DMS 273 (cell line): ENCODE measurements at regions not wholly inside any gene's neighbourhood (a gene's known extent, or its start where the extent isn't known, plus 50 kb on each side); places are given as distances from the start of the nearest gene placed in this dataset.

Experiments
- DNase-seq: peaks from one replicate; lab custom pipeline; 2025; ENCODE audit not compliant: unreplicated experiment; lab: John Stamatoyannopoulos, UW

DNA sequence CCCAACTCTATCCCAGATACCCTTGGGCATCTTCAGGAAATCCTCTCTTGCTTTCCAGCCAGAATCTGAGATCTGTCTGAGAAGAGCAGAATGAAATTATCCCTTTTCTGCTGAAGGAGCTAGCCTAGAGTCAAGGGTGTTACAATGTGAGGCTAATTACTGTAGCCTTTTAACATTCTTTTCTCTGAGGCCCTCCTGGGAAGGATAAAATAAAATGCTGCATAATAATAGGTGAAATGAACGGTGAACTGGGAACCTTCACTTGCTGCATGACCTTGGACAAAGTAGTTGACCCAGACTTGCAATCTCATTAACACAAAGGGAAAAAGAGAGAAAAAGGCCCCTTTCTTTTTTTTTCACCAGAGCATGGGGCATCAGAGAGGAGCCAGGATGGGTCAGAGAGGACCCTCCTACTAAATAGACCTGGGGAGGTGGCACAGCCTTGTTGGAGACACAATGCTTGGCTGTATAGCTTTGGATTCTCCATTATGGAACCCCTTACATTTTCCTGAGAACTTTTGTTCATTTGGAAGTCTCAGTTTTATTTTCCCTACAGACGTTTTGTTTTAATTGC lies 137.0 kb upstream of the LIPC start:
- no peak for DNase-seq

DNA sequence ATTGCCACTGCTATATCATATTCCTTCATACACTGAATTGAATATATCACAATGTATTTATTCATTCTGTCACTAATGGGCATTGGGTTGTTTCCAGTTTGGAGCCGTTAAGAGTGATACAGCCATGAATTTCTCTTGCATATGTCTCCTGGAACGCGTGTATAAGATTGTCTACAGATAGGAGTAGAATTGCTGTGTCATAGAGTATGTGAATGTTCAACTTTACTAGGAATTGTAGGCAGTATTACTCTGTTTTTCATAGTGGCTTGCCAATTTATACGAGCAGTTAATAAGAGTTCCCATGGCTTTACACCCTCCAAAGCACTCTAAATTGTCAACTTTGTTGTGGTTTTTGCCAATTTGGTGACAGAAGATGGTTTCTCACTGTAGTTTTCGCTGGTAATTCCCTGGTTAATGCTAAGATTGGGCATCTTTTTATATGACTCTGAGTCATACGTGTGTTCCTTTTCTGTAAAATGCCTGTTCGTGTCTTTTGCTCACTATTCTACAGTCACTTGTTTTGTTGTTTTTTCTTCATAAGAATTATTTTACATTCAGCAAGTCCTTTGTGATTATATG lies 136.1 kb upstream of the LIPC start:
- DNase-seq: no peak

DNA sequence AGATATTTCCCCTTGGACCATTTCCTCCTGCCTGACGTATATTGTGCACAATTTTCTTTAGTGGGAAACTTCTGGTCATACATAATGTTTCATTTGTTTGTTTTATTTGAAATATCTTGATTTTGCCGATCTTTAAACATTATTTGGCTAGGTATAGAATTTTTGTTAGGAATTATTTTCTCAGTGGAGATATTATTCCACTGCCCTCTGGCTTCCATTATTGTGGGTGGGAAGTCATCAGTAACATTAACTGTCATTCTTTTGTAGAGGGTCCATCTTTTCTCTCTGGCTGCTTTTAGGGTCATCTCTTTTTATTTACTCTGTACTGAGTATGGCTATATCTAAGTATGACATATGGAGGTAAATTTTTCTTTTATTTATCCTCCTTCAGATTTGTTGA lies 135.5 kb upstream of the LIPC start:
- no peak for DNase-seq

DNA sequence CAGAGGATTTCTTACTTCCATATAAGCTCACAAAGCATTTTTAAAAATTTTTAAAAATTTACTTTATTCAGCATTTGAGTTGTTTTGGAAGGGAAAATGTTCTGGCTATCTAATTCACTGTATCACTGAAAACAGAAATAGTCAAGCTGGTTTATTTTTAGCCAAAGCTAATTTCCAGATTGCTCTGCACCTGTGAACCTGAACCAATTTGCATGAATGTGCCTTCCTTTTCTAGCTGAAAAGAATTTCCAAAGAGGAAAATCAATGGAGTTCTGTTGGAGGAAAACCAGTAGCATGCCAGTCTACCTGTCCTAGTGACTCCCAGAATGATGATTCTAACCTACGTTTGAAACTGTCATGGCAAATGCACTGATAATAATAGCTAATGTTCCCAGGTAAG lies 134.2 kb upstream of the LIPC start:
- DNase-seq: no peak

DNA sequence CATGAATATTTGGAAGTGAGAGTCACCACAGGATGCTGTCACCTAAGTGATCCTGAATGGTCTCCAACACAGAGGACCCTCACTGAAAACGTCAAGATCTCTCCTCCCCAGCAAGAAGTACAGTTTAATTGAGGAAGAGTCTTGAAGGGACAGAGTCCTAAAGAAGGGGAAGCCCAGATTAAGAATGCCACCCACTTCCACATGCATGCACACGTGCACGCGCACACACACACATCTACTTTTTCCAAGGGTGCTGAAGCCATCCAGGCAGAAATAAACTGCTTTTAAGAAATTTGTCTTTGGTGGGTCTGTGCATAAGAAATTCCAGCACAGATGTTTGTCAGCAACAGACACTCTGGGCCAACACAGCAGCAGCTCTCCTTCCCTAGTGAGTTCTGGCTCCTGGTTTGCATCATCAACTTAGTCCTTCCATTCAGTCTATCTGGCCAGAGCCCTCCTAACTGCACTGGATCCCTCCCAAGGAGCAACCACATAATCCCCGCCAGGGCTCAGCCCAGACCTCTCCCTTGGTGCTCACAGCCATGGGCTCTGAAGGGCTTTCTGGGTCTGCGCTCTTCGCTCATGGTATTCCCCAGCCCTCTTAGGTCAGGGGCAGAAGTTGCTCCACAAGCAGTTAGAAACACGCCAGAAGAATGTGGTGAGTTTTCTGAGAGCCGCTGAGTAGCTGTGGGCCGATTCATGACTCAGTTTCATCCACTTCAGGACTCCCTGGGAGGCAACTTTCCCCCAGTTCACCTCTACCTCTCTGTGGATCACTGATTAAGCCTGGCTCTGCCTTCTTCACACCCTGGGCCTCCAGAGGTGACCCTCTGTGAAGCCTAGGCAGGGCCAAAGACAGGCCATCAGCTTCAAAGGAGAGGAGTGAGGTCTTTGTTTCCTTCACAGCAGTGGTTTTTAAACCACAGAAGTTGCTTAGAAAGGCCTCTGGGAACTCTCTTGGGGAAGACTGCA lies 132.6 kb upstream of the LIPC start:
- DNase-seq: no peak

DNA sequence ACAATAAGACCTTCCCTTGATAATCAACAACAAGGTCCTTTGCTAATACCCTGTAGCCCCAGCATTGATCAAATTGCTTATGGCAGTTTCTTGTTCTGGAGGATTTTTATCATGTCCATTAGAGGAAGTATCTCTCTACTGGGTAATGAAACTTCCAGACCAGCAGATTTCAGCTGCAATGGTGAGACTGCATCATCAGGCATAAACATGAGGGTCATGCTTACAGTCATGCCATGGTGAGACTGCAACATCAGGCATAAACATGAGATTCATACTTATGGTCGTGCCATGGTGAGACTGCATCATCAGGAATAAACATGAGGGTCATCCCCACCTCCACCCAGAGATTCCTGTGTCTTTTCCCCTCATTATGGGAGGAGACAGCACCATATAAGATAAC lies 129.0 kb upstream of the LIPC start:
- DNase-seq: no peak

DNA sequence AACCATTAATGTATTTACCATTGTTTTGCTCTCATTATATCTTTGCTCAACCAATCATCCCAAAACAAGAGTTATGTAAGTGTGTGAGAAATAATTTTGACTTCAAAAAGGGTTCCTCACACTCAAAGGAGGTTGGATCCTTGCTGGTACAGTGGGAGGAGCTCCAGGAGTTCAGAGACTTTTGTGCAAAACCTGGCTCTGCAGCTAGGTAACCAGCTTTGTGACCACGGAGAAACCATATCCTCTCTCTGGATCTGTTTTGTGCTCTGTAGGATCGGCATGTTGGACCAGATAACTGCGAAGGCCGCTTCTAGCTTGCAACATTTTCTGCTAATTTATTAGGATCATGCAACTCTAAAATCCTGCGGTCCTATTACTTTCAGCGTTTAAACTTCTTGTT lies 128.6 kb upstream of the LIPC start:
- no peak for DNase-seq

DNA sequence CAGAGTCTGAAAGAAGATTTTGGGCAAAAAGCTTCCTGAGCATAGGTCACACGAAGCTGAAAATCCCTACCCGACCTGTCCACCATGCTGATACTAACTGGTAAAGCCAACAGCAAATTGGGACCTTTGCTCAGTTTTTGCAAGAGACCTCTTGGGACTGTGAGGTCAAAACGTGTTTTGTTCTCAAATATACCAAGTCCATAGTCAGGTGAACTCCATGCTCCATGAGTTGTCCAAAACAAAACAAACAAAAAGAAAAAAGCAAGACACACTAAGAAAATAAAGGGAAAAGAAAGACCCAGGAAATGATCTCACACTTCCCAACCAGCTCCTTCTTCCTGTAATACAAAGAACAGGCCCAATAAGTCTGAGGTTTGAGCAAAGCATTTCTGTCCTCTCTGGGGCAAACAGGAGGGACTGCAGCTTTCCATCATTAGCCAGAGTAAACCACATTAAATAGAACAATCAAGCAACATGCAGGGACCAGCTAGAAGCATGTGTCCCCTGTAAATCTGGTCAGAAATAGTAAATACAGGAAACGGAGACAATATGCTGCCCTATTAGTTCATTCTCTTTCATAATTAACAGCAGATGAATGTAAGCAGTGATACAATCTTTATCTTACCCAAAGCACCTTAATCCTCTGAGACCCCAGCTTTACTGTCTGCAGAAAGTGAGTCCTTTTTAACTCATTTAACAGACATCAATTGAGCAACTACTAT lies 125.0 kb upstream of the LIPC start:
- no peak for DNase-seq

DNA sequence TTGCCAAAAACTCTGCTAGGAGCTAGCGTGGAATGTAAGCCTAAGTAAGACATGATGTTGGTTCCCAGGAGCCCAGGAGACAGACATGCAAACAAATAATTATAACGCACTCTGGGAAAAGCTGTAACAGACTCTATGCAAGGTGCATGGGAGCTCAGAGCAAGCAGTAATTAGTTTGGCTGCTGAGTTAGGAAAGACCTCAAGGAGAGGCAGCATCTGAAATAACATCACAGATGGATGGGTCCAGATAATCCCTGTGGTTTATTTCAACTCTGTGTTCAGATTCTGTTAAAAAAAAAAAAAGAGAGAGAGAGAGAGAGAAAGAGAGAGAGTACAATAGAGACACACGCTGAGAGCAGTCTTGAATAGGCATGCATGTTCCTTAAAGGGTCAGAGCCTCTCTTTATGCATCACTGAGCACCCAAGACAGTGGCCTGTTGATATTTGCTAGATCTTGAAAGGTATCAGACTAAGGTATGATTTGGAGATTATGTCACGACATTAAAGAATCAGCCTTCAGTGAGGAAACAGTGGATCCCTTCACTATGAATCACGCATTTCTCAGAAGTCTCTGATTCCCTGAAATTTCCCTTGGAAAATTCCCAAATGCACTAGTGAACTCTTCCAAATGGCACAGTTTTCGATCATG lies 124.4 kb upstream of the LIPC start:
- DNase-seq: peak; percentile 5

DNA sequence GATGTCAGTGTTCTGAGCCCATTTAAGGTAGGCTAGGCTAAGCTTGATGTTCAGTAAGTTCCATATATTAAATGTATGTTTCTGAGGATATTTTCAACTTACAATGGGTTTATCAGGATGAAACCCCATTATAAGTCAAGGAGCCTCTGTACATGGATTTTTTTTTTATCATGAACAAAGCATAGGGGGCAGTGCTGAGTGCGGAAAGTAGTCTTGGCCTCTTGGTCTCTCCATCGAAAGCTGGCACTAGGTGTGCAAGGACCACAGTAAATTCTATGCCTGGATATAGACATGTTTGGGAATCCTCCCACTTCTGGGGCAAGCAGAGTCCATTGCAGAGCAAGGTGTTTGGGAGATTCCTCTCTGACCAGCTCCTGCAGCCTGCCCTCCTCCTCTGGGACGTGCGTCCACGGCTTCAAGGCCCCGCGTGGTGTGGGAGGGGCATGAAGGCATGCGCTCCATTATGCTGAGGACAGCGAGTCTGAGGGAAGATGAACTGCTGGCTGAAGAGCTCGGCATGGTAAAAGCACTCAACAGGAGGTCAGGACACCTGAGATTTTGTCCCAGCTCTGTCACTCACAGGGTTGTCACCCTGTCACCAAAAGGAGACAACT lies 122.9 kb upstream of the LIPC start:
- peak; percentile 10 for DNase-seq

DNA sequence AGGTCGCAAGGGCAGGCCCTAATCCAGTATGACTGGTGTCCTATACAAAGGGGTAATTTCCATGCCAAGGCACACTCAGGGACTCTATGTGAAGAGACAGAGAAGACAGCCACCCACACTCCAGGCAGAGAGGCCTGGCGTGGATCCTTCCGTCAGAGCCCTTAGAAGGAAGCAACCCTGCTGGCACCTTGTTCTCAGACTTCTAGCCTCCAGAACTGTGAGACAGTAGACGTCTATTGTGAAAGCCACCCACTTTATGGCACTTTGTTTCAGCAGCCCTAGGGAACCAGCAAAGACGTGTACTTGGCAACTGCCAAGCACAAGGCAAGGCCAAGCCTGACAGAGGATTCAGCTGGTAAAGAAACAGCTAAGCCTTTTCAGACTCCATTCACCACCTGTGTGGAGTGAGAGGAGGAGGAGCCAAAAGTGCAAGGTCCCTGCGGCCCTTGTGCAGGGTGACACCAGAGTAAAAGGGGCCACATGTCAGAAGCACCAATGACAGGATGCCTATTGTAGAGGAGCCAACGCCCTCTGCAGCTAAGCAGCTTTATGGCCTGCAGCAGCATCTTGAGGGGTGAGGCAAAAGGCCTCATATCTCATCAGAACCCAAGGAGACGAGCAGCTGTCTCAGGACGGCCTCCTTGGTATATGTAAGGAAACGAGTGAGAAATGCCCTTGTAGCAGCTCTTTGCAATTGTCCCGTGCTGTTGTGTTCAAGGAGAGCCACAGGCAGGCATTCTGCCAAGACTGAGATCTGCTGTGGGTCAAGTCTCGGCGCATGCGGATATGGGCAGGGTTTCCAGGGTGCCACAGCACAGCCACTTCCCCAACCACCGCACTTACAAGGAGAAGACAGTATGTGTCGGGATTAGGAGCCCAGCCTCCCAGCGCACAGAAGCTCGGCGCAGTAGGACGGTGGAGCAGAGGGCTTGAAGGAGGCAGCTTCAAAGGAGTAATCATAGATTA lies 121.5 kb upstream of the LIPC start:
- no peak for DNase-seq

DNA sequence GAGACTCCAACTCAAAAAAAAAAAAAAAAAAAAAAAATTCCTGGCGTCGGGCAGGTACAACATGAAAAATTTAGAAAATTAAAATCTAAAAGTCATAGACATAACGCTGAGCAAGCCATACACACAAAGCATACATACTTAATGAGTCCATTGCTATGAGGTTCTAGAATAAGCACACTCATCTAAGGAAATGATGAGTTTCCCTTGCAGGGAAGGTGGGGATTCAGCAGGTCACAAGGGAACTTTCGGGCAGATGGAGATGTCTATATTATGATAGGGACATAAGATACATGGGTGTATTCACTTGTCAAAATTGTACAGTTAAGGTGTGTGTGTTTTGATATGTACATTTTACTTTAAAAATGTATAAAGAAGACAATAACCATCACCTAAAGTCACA lies 120.2 kb upstream of the LIPC start:
- no peak for DNase-seq

DNA sequence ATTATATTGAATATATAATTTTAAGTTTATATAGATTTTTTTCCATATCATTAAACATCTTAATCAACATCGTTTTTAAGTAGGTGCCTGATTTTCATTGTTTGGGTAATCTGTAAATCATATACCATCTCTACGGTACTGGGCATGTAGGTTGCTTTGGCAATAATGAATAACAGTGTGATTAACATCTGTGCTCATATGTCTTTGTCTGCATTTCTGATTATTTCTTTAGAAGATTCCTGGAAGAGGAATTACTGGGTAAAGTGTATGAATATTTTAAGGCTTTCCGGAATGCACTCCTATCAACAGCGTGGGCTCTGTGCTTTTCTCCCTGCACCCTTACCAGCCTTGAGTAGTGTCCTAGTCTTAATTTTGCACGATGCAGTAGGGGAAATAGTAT lies 119.8 kb upstream of the LIPC start:
- no peak for DNase-seq

DNA sequence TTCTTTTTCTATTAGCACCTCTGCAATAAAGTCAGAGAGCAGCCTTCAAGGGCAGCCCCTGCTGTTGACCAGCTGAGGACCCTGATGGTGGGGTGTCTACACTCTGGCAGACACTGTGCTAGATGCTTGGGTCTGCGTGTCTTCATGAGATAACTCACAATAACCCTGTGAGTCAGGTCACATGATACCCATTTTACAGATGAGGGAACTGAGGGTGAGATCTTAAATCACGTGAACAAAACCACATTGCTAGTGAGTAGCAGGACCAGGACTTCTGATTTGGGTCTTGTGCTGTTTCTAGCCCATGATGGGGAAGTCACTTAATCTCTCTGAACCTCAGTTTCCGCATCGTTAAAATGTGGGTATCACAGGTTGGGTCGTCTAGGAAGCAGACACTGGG lies 118.5 kb upstream of the LIPC start:
- DNase-seq: no peak

DNA sequence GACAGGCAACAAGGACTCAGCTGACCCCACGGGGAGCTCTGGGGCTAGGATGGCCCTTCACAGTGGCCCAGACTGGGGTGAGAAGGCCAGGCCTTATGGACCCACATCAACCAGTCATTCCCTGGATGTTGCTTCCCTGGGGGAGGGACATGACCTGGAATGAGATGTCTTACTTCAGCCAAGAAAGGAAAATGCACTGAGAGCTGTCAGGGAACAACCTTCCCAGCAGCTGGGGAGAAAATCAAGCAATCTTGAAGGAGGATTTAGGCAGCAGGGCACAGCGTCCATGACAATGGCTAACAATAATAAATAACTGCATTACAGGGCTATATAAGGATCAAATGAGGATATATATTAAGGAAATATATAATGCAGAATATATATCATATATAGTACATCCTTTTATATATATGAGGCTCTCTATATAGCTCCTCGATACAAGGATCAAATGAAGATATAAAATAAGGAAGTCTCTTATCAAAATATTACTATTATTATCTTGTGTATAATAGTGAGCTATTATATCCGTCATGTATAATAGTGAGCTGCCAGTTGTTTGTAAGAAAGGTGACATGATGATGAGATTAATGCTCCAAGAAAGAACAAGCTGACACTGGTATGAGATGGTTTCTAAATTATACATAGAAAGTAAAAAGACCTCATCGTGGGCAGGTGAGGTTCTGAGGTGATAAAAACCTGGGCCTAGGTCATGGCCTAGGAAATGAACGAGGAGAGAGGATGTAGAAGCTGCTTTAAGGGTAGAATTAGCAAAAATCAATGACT lies 117.8 kb upstream of the LIPC start:
- DNase-seq: no peak

DNA sequence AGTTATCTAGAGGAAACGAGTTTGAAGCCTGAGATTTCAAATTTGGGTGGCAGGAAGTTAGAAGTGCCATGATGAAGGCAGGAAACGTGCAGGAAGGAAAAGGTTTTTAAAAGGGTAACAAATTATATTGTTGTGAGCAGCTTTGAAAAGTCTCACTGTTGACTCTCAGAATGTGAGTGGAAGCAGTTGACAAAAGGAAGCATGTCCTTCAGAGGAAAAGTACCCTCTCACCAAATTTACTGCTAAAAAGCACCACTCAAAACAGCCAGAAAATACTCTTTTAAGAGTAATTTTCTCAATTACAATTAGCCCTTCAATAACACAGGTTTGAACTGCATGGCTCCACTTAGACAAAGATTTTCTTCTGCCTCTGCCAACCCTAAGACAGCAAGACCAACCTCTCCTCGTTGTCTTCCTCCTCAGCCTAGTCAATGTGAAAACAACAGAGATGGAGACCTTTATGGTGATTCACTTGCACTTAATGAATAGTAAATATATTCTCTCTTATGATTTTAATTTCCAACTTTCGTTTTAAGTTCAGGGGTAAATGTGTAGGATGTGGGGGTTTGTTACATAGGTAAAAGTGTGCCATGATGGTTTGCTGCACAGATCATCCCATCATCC lies 117.1 kb upstream of the LIPC start:
- DNase-seq: no peak

DNA sequence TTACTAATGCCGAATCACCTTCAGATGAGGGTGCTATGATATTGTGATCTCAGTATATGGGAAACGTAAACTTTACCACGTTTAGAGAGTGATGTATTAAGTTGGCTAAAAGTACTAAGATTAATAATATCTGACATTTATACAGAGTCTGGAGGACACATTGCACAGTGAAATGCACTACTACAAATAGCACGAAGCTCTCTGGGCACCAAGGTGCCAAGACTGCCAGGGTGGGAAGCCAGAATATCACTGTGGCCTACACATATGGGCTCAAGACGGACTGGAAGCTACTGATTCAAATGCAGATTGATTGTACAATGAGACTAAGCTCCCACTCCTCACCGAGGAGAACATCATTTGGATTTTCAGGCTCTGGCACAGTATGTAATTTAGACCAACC lies 113.3 kb upstream of the LIPC start:
- no peak for DNase-seq

DNA sequence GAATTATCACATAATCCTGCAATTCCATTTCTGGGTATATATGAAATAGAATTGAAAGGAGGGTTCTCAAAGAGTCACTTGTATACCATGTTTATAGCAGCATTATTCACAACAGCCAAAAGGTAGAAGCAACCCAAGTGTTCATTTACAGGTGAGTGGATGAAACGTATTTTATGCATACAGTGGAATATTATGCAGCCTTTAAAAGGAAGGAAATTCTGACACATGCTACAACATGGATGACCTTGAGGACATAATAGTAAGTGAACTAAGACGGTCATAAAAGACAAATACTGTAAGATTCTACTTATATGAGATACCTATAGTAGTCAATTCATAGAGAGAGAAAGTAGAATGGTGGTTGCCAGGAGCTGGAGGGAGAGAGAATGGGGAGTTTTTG lies 110.8 kb upstream of the LIPC start:
- DNase-seq: no peak
